ENCODE measurements at regions not wholly inside any gene's neighbourhood (a gene's known extent, or its start where the extent isn't known, plus 50 kb on each side); places are given as distances from the start of the nearest gene placed in this dataset.

GRCh38 chr10:33125111-33125510 is 167.1 kb upstream of the ITGB1 start:
- no peaks in the 10 kb centered on the region for H3K9me1 ChIP-seq (replicated peaks; ENCODE audit: control insufficient read depth, extremely low read depth, insufficient read depth, low read length)
- intact Hi-C loops (cut with micrococcal nuclease) (no loop called here), dilution Hi-C loops (cut with MboI; ENCODE audit: extremely low pct_ligation_motif_present, low sequenced_read_pairs) (no loop called here)
- TF ChIP-seq POLR2A (IDR thresholded peaks at IDR 0.05; ENCODE audit: low read depth, low read length), result no peak
- TF ChIP-seq EZH2 (IDR thresholded peaks at IDR 0.05; ENCODE audit: borderline replicate concordance, low read depth, low read length, severe bottlenecking), result no peak
- TF ChIP-seq, protein P1, sequence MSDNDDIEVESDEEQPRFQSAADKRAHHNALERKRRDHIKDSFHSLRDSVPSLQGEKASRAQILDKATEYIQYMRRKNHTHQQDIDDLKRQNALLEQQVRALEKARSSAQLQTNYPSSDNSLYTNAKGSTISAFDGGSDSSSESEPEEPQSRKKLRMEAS (IDR thresholded peaks at IDR 0.05; ENCODE audit: insufficient read depth, insufficient read length), result no peak
- no peak for TF ChIP-seq GATA2 (IDR thresholded peaks at IDR 0.05; ENCODE audit: insufficient read depth, insufficient read length, low read depth, low read length)
- TF ChIP-seq MYC (IDR thresholded peaks at IDR 0.05; ENCODE audit: low read depth, low read length), result no peak
- no peak for TF ChIP-seq FOS (IDR thresholded peaks at IDR 0.05; ENCODE audit: borderline replicate concordance, insufficient read depth, low read length)
- TF ChIP-seq, protein P2, sequence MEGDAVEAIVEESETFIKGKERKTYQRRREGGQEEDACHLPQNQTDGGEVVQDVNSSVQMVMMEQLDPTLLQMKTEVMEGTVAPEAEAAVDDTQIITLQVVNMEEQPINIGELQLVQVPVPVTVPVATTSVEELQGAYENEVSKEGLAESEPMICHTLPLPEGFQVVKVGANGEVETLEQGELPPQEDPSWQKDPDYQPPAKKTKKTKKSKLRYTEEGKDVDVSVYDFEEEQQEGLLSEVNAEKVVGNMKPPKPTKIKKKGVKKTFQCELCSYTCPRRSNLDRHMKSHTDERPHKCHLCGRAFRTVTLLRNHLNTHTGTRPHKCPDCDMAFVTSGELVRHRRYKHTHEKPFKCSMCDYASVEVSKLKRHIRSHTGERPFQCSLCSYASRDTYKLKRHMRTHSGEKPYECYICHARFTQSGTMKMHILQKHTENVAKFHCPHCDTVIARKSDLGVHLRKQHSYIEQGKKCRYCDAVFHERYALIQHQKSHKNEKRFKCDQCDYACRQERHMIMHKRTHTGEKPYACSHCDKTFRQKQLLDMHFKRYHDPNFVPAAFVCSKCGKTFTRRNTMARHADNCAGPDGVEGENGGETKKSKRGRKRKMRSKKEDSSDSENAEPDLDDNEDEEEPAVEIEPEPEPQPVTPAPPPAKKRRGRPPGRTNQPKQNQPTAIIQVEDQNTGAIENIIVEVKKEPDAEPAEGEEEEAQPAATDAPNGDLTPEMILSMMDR (IDR thresholded peaks at IDR 0.05; ENCODE audit: extremely low read depth in 1 of 2, insufficient read depth in 1 of 2, low read depth in 1 of 2, low read length in 2 of 2), result no peak
- no peak for TF ChIP-seq JUN (IDR thresholded peaks at IDR 0.05; ENCODE audit: borderline replicate concordance, insufficient read depth, insufficient read length, low read depth)
- no peak for TF ChIP-seq POLR2AphosphoS5 (IDR thresholded peaks at IDR 0.05; ENCODE audit: insufficient read depth, low read depth, low read length)
- no peak overlapping the region for H3K4me2 ChIP-seq (ENCODE audit: insufficient read depth, low read length)
- no TSS peak for BruUV-seq (replicated peaks)
- H3K4me3 ChIP-seq (replicated peaks in 1 of 3; ENCODE audit: insufficient read depth in 1 of 3, low read depth in 1 of 3, low read length in 3 of 3), result no peak overlapping the region
- CTCF ChIA-PET, result interaction anchor here (1.9 to 5.8 kb wide), 2 partner anchors 9 to 68 kb away, joined by 6 to 47 read pairs; no protein-coding TSS in a partner anchor
- H3K4me1 ChIP-seq (ENCODE audit: control insufficient read depth, extremely low read depth, insufficient read depth, low read length), result peaks cover 15% of the 10 kb centered on the region
- H3K36me3 ChIP-seq (ENCODE audit: control insufficient read depth in 2 of 2, extremely low read depth in 1 of 2, insufficient read depth in 2 of 2, low read length in 2 of 2), result no peaks in the 10 kb centered on the region
- no peaks in the 10 kb centered on the region for H3K79me2 ChIP-seq (ENCODE audit: control insufficient read depth, insufficient read depth, low read length)
- H4K20me1 ChIP-seq (replicated peaks; ENCODE audit: control insufficient read depth, extremely low read depth, insufficient read depth, low read length), result no peaks in the 10 kb centered on the region
- no peaks in the 10 kb centered on the region for H3K27me3 ChIP-seq (ENCODE audit: control insufficient read depth in 2 of 2, insufficient read depth in 2 of 2, low read length in 2 of 2)
- no peak overlapping the region for H2AFZ ChIP-seq (ENCODE audit: low read depth, low read length)
- no peak for FAIRE-seq
- POLR2A ChIA-PET, result no interaction called here
- H3K9me3 ChIP-seq (replicated peaks; ENCODE audit: control insufficient read depth, insufficient read depth, low read length), result no peaks in the 10 kb centered on the region
- DNase-seq (ENCODE audit: low read depth, low spot score), result no peak
- H3K9ac ChIP-seq (replicated peaks; ENCODE audit: extremely low read depth, insufficient read depth, low read length), result no peak overlapping the region
- no peak overlapping the region for H3K27ac ChIP-seq (ENCODE audit: insufficient read depth, low read depth, low read length)

Data from endothelial cell of umbilical vein (primary cell).